Pancreas (tissue), 10 donors: ENCODE measurements at regions not wholly inside any gene's neighbourhood (a gene's known extent, or its start where the extent isn't known, plus 50 kb on each side); places are given as distances from the start of the nearest gene placed in this dataset.

ENCODE experiments used
- ATAC-seq, 4 donors: fragments of 200-7000 bp; cut with Tn5 transposase; one replicate each; pipeline versions ENCODE4 v1.8.0 to v1.9.1; 2020; ENCODE audit warnings: mild to moderate bottlenecking in 4 of 4, moderate library complexity in 4 of 4
- DNase-seq, 6 donors: peaks; one replicate each; pipeline ENCODE4 v3.0.0-alpha.2; 2020
- FAIRE-seq: peaks from 2 replicates; lab custom pipeline; 2012; peaks lifted over from hg19 to GRCh38; lab: Jason Lieb, UNC
- H3K27ac ChIP-seq, 4 donors: fragments of 200-600 bp; sonication (generic); 1 replicate in 3 of 4; 2 replicates in 1 of 4; pipeline versions ENCODE4 v1.5.0 to v1.8.0; 2020
- H3K27me3 ChIP-seq, 4 donors: fragments of 200-600 bp; one replicate each; pipeline ENCODE4 v1.8.0; 2021
- H3K36me3 ChIP-seq, 3 donors: fragments of 200-600 bp; sonication (generic) in 1 of 3; one replicate each; pipeline versions ENCODE4 v1.5.0 to v1.8.0; 2020 to 2021
- H3K4me1 ChIP-seq, 3 donors: fragments of 200-600 bp; one replicate each; pipeline ENCODE4 v1.8.0; 2021
- H3K4me3 ChIP-seq, 4 donors: fragments of 200-600 bp; sonication (generic) in 2 of 4; one replicate each; pipeline versions ENCODE4 v1.5.0 to v1.8.0; 2020 to 2021
- H3K9me3 ChIP-seq, 4 donors: fragments of 200-600 bp; one replicate each; pipeline ENCODE4 v1.8.0; 2021
- WGBS, 2 donors: extraction: QIAGEN DNeasy Blood & Tissue Kit; methylation state at CpG; one replicate each; pipeline ENCODE4 v1.1.7; 2013; 5-methylcytosine and 5-hydroxymethylcytosine counted together
- intact Hi-C, 3 donors: fragments of 100-400 bp; cut with DNase I; formaldehyde crosslinking; loops; one replicate each; pipeline versions ENCODE4 v1.11.1 to v1.14.2; 2022
- TF ChIP-seq, protein P1 (sequence below), 4 donors: fragments of 200-600 bp; sonication (generic) in 3 of 4; IDR thresholded peaks; one replicate each; pipeline versions ENCODE4 v1.5.0 to v1.8.0; 2021; ENCODE audit warnings: antibody characterized with exemption in 4 of 4
- donor health status: healthy with polysubstance abuse.
- donor health status: DM: no; HTN: no; CAD: no; lungs with moderate emphysema.
- donor health status: DM: no; HTN: no; CAD: no.
- donor health status: control.
- donor health status: control.
- donor health status: Bipolar disorder and iron deficiency.
- donor health status: DM: yes; HTN: yes; CAD: no.
- donor health status: DM: no; HTN: no; CAD: no.
- donor health status: DM: no; HTN: no; CAD: no.
- donor health status: DM: yes; HTN: yes; CAD: no.

DNA sequence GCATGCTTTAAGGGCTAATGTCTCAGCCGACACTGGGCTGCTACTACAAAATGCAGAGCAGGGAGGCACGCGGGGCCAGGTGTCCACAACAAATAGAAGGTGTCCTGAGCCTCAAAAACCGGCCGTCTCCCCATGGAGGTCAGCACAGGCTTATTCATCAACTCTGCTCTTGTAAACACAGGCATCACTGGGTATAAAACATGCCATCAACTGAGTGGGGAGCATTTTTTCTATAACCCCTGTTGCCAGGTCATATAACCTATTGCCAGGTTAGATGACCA lies 271.6 kb downstream of the AUH start:
- no peak for FAIRE-seq
- Histone ChIP-seq H3K36me3 (no peaks in the 10 kb centered on the region), H3K4me3 (no peak overlapping the region), H3K4me1 (no peaks in the 10 kb centered on the region), H3K27me3 (no peaks in the 10 kb centered on the region), H3K9me3 (no peaks in the 10 kb centered on the region), H3K27ac (no peak overlapping the region)
- no peak for DNase-seq
- TF ChIP-seq, protein P1, sequence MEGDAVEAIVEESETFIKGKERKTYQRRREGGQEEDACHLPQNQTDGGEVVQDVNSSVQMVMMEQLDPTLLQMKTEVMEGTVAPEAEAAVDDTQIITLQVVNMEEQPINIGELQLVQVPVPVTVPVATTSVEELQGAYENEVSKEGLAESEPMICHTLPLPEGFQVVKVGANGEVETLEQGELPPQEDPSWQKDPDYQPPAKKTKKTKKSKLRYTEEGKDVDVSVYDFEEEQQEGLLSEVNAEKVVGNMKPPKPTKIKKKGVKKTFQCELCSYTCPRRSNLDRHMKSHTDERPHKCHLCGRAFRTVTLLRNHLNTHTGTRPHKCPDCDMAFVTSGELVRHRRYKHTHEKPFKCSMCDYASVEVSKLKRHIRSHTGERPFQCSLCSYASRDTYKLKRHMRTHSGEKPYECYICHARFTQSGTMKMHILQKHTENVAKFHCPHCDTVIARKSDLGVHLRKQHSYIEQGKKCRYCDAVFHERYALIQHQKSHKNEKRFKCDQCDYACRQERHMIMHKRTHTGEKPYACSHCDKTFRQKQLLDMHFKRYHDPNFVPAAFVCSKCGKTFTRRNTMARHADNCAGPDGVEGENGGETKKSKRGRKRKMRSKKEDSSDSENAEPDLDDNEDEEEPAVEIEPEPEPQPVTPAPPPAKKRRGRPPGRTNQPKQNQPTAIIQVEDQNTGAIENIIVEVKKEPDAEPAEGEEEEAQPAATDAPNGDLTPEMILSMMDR (IDR thresholded peaks at IDR 0.05): no peak
- intact Hi-C loops: no loop called here
- no peak for ATAC-seq
- 74 to 80% methylated on average over 5 of the region's 5 CpGs for WGBS, 2 donors

DNA sequence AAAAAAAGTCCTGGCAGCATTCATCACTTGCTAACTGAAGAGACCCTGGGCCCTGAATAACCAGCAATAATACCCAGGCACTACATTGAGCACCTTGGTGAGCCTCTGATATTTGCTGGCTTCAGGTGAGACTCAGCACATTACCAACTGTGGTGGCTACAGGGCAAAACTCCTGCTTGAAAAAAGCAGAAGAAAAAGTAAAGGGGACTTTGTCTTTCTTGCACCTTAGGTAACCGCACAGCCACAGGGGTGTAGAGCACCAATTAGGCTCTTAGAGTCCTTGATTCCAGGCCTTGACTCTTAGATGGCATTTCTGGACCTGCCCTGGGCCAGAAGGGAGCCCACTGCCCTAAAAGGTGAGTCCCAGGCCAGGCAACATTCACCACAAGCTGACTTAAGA lies 269.5 kb downstream of the AUH start:
- no peaks in the 10 kb centered on the region for H3K27me3 ChIP-seq
- H3K27ac ChIP-seq: no peak overlapping the region
- intact Hi-C loops: no loop called here
- 0 to 96% methylated on average over 1 of the region's 1 CpG for WGBS, 2 donors
- TF ChIP-seq, protein P1 (IDR thresholded peaks at IDR 0.05): no peak
- DNase-seq (no peak), ATAC-seq (no peak), FAIRE-seq (no peak)
- H3K9me3 ChIP-seq: no peaks in the 10 kb centered on the region
- H3K36me3 ChIP-seq: no peaks in the 10 kb centered on the region
- H3K4me3 ChIP-seq: no peak overlapping the region
- no peaks in the 10 kb centered on the region for H3K4me1 ChIP-seq

DNA sequence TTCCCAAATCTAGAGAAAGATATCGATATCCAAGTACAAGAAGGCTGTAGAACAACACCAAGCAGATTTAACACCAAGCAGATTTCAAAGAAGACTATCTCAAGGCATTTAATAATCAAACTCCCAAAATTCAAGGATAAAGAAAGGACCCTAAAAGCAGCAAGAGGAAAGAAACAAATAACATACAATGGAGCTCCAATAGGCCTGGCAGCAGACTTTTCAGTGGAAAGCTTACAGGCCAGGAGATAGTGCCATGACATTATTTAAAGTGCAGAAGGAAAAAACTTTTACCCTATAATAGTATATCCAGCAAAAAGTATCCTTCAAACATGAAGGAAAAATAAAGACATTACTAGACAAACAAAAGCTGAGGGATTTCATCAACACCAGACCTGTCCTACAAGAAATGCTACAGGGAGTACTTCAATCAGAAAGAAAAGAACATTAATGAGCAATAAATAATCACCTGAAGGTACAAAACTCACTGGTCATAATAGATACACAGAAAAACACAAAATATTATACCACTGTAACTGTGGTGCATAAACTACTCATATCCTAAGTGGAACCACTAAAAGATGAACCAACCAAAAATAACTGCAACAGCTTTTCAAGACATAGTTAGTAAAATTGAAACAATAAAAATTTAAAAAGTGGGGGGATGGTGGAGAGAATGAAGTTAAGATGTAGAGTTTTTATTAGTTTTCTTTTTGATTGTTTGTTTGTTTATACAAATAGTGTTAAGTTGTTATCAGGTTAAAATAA lies 267.2 kb downstream of the AUH start:
- intact Hi-C loops: no loop called here
- FAIRE-seq: no peak
- H3K27me3 ChIP-seq: no peaks in the 10 kb centered on the region
- ATAC-seq: no peak
- no peaks in the 10 kb centered on the region for H3K4me1 ChIP-seq
- H3K36me3 ChIP-seq: no peaks in the 10 kb centered on the region
- H3K9me3 ChIP-seq: no peaks in the 10 kb centered on the region
- H3K4me3 ChIP-seq: no peak overlapping the region
- WGBS, 2 donors: 97 to 100% methylated on average over 1 of the region's 1 CpG
- TF ChIP-seq, protein P1 (IDR thresholded peaks at IDR 0.05): no peak
- DNase-seq: no peak
- H3K27ac ChIP-seq: no peak overlapping the region

DNA sequence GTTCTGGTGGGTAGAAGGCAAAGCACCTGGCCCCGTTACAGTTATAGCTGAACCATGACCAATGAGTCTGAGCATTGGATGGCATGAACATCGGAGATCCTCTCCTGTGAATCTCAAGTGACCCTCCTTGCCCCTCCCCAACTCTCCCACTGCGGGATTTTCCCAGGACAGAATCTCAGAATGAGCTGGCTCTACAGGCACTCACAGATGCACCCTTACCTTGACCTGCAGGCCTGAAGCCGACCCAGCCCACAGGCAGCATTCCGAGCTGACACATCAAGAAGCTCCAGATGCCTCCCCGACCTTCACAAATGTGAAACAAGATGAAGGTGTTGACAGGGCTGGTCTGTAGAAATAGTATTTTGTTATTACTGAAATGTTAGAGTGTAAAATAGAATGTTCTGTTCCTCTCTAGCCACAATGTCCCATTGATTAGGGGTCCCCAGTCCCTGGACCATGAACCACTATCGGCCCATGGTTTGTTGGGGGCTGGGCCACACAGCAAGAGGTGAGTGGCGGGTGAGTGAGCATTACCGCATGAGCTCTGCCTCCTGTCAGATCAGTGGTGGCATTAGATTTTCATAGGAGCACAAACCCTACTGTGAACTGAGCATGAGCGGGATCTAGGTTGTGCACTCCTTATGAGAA lies 263.4 kb downstream of the AUH start:
- 91 to 92% methylated on average over 10 of the region's 10 CpGs for WGBS, 2 donors
- Histone ChIP-seq H3K27ac (no peak overlapping the region), H3K27me3 (no peaks in the 10 kb centered on the region), H3K4me3 (no peak overlapping the region), H3K36me3 (no peaks in the 10 kb centered on the region), H3K9me3 (no peaks in the 10 kb centered on the region), H3K4me1 (peaks cover 0 to 6% (median 0%) of the 10 kb centered on the region in 3 donors)
- no peak for DNase-seq
- TF ChIP-seq, protein P1 (IDR thresholded peaks at IDR 0.05): no peak
- no peak for ATAC-seq
- no peak for FAIRE-seq
- intact Hi-C loops: no loop called here

DNA sequence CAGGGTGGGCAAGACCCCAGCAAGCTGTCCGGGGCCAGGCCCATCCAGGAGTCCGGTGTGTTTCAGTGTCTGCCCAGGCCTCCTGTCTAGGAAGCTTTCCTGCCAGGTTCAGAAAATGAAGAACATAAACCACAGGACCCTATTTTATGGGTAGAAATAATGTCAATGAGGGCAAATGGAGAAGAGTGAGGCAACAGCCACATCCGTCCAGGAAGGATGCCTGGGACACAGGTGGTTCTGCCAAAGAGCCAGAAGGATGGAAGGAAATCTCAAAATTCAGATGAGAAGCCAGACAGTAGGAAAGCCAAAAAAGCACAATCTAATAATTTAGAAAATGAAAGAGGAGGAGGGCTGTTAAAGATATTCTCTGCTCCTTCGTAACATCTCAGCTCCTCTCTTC lies 262.3 kb downstream of the AUH start:
- H3K27me3 ChIP-seq: no peaks in the 10 kb centered on the region
- peaks cover 0 to 6% (median 0%) of the 10 kb centered on the region in 3 donors for H3K4me1 ChIP-seq
- no peaks in the 10 kb centered on the region for H3K36me3 ChIP-seq
- no peak overlapping the region for H3K4me3 ChIP-seq
- no peaks in the 10 kb centered on the region for H3K9me3 ChIP-seq
- 85 to 93% methylated on average over 4 of the region's 4 CpGs for WGBS, 2 donors
- ATAC-seq (no peak), FAIRE-seq (no peak), DNase-seq (no peak)
- intact Hi-C loops: no loop called here
- TF ChIP-seq, protein P1 (IDR thresholded peaks at IDR 0.05): no peak
- no peak overlapping the region for H3K27ac ChIP-seq
